Mucosa of gallbladder (tissue), 1 donor: ENCODE measurements at regions not wholly inside any gene's neighbourhood (a gene's known extent, or its start where the extent isn't known, plus 50 kb on each side); places are given as distances from the start of the nearest gene placed in this dataset.
"Not testable (repeated sequence)": the region's sequence is repeated elsewhere in the genome, so short reads cannot be mapped to it uniquely, and the experiment has no call there.

Experiments used
- DNase-seq: peaks from one replicate; pipeline ENCODE4 v3.0.0-alpha.2; 2020; ENCODE audit warnings: low spot score
- donor health status: DM: no; HTN: no; CAD: no.

DNA sequence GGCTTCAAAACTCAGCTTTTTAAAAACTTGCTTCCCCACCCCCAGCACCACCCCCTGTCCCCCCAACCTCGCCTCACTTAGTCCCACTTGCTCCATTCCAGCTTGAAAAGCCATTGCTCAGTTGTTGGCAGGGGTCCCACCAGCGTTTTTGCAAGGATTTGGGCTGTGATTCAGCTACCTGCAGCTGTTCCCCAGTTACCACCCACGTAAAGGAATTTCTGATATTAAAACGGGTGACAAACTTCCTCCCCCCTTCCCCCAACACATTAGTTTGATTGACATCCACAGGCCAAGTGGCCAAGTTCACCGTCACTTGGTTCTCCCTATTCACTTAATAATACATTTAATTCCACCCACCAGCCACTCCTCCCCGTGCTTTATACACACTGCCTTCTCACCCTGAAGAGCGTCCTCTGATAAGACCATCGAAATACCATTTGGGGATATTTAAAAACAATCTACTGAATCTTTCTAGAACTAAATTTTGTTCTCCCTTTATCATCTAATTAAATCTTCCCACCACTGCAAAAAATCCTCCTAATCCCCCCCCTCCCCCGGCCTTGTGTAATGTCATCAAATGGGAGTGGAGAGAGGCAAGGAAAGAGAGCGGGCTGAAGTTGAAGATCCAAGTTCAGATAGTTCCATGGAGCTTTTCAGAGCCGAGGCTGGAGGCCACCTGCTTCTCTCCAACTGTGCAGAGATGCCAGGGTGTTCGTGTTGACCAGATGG is 55.1 kb downstream of the SOX9 start:
- no peak for DNase-seq

DNA sequence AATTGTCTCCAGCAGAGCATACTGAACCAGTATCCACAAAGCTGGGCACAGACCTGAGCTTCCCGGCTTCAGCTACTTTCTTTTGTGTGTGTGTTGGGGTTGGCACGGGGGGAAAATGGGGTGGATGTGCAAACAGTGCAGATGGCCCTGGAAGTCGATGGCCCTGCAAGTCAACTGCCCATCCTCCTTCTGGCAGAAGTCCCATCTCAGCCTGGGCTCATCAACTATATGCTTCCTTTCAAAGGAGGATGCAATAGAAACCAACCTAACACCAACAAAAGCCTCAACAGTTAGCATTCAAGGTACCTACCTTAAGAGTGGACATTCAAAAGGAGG is 55.7 kb downstream of the SOX9 start:
- no peak for DNase-seq

DNA sequence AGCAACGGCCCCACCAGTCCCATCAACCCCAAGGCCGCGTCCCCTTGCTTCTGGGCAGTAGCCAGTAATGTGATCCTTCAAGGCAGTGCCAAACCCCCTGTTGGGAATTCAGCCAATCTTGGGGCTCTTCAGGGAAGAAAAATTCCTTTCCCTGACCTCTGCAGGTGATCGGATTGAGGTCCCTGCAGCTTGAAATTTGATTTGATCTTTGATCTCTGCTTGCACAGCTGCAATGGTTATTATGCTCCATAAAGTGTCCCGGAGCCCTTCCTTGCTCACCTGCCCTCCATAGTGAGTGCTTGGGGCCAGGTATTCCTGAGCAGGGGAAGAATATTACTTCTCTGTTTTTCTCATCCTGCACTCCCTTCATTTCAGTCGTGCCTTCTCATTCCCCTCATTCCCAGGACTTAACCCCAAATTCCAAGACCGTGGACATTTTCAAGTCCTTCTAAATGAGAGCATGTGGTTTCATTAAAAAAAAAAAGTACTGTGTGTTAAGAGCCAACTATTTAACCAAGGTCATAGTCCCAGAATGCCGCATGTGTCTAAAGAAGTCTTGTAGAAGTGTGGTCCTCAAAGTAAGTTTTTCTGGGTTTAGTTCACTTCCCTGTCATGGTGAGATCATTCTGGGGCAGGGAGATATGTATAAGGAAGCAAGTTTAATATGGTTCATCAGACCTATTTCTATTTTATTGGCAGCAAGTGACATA is 56.3 kb downstream of the SOX9 start:
- no peak for DNase-seq

DNA sequence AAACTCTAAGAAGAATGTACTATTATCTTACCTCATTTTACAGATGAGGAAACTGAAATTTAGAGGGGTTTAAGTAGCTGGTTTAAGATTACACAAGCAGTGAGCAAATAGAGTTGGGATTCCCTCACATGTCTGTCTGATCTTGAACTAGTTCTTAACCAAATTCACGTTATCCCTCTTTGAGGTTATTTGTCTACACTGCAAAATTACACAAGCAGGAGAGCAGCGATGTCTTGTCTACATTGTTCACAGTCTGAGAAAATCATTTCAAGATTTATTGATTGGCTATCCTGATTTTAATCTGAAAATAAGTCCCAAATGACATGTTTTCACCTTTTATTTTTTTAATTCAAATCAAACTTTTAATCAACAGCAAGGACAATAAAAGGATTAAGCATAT is 56.9 kb downstream of the SOX9 start:
- no peak for DNase-seq

DNA sequence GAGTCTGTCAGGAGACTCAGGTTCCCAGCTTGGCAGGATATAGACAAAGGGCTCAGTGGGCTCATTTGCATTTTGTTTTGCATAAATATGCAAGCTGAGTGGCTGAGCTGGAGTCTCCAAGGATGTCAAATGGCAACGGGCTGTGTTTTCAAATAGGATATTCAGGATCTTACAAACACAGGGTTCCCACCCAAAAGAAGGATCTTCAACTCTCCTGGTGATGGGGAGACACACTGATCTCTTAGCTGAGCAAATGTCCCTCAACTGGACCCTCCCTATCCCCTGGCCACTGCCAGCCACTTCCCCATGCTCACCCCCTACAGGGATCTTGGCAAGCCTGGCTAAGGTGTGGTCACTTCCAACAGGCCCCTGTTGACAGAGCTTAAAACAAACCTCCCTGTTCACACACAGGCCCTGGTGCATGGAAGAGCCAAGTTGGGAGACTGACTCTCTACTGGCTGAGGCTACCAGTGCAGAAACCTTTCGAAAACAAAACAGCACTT is 61.6 kb downstream of the SOX9 start:
- DNase-seq = peak; percentile 31

DNA sequence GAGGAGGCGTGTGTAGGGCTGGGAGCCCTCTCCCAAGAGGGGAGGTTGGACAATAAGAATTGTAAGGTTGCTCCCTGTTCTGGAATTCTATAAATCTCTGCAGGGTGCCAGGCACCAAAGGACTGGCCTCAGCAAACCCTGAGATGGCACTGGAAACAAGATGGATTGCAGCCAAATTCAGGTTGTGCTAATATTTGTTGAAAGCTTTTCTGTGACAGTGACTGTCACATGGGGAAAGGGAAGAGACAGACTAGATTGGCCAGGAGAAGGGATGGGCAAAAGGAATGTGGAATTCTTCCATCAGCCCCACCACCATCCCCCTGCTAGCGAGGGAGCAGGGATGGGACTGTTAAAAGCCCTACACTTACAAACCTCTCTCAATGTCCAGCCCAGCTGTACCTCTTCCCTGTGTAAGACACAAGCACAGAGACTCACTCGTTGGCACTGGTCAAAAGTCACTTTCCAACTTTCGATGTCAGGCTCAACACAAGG is 62.4 kb downstream of the SOX9 start:
- peak; percentile 79 for DNase-seq

DNA sequence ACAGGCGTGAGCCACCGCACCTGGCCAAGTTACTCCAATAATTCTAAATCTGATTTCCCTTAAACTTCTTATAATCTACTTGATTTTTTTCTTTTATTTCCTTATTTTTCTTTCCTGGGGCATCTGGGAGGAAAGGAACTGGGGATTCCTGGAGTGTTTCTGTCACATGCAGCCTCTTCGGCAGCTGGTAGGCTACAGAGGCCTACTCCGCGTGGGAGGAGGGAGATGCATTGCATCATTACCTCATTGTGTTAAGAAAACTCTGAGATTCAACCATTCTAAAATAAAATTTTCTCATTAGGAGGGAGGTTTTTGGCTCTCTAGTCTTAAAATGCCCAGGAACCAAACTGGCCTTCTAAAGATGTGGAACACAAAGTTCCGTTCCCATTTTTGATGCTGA is 64.0 kb downstream of the SOX9 start:
- no peak for DNase-seq

DNA sequence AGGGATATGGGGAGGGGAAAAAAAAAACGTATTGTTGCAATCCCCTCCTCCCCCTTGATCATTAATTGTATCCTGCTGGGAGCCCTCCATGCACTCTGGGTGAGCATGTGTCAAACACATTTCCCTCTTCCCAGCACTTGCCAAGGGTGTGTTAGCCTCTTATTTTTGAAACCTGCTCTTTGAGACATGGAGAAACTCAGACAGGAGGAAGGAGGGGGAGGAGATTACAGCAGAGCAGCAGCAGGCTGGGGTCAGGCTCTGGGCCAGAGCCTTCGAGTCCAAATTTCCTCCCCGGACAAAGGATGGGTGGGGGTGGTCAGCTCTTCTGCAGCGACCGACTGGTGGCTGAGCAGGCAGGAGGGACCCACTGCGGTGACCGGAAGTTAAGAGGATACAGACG is 64.7 kb downstream of the SOX9 start:
- no peak for DNase-seq

DNA sequence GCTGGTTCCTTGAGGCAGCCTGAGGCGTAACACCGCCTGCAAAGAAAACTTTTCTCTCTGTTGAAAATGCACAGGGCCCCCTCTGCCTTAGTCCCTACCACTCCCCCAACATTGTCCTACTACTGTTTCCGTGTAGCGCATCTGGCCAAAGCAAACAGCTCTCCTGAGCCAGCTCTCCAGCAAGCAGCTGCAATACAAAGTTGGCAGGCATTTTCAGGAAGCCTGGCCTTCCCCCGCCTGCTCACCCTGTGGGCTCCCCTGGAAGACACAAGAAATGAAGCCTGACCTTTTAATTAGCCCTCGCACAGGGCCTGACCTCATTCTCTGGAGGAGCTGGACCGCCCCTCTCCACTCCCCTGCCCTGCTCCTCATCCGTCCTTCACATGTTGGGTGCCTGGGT is 66.7 kb downstream of the SOX9 start:
- peak; percentile 53 for DNase-seq

DNA sequence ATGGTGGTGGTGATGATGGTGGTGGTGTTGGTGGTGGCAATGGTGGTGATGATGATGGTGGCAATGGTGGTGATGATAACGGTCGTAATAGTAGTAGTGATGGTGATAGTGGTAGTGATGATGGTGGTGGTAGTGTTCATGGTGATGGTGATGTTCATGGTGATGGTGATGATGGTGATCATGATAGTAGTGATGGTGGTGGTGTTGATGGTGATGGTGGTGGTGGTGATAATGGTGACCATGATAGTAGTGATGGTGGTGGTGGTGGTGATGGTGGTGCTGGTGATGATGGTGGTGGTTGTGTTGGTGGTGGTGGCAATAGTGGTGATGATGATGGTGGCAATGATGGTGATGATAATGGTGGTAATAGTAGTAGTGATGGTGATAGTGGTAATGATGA is 68.0 kb downstream of the SOX9 start:
- no peak for DNase-seq

DNA sequence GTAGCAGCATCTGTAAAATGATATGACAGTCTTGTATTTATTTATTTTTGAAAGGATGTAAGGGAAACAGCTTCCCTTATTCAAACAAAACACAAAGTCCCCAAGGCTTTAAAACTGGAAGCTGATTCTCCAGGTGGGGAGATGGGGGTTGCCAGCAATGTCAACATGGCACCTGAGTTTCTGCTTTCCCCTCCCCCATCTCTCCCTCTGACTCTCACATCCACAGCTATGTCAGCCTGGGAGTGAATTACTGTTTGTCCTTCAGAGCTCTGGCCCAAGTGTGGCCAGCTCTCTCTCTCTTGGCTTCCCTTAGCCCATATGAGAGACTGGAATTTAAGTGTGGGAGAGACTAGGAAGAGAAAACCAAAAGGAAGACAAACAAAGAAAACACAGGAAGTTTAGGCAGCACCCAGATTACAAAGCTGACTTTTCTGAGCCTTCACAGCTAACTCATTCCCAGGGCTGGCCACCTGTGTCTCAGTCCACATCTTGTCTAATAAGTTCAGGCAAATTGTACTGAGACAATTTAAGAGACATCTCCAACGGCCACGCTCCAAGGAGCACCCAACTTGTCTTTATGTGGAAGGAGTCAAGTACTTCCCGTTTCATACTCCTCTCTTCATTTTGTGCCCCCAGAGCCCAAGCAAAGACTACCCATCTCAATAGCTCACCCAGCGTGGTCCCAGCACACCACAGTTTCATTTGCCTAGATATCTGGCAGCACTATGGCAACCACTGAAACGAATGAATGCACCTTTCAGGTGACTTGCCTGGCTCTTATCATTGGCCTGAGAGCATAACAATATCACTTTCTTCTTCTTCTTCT is 69.2 kb downstream of the SOX9 start:
- no peak for DNase-seq

DNA sequence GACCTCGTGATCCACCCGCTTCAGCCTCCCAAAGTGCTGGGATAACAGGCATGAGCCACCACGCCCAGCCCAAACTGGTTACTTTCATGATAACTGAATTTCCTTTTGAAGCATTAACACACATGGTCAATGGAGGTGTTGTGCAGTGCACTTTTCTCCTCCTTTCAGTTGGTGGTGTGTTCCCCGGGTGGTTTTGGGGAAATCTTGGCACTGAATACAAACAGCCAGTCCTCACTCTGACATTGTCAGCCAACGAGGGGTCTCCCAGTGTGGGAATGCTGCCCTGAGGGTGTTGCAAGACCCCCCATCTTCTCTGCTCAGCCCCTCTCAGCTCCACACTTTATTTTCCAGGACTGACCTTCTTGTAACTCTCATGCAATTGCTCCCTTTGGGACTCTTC is 70.5 kb downstream of the SOX9 start:
- DNase-seq = no peak

DNA sequence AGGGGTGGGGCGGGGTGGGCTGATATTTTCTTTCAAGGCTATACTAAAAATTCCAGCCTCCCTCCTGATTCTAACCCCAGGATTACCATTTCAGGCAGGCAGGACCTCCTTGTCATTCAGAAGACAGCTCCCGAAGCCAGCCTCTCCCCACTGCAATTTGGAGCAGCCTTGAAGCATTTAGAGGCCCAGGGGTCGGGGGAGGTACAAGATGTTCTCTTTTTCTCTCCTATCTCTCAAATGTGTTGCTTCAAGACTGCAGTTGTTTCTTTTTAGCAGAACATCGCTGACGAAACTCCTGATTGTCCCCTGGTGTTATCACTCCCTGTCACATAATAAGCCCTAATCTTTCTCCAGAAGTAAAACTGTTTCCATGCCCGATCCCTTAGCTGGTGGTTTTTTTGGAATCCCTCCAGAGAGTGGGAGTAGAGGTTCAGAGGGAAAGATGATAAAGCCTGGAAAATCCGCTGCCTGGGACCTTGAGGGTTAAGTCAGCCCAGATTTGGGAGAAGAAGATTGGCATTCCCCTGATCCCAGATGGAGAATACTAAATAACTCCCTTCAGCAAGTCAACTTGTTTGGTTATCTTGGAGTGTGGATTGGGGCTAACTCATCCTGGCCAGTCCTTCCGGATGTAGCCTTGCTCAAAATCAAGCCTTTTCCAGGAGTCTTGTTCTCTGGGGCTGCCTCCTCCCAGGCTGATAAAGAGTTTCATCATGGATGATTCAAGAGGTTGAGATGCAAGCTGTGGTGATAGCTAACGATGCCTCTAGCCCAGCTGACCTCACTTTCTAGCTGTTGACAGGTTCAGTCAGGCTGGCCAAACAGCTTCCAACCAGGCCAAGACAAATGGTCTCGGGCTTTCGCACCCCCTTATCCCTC is 71.3 kb downstream of the SOX9 start:
- no peak for DNase-seq

DNA sequence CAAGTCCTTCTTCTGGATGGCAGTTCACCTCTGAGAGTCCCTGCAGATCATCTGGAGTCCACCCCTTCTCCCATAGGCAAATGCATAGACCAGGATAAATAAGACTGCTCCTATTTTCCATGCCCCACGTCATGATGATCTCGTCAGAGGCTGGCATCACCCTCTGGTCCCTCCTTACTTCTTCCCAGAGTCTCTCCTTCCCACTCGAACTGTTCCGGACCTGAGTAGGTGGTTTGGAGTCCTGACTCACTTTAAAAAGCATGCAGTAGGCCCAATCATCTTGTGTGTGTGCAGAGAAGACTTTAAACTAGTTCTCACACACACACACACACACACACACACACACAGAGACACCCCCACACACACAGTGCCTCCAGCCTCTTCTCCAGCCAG is 72.0 kb downstream of the SOX9 start:
- no peak for DNase-seq

DNA sequence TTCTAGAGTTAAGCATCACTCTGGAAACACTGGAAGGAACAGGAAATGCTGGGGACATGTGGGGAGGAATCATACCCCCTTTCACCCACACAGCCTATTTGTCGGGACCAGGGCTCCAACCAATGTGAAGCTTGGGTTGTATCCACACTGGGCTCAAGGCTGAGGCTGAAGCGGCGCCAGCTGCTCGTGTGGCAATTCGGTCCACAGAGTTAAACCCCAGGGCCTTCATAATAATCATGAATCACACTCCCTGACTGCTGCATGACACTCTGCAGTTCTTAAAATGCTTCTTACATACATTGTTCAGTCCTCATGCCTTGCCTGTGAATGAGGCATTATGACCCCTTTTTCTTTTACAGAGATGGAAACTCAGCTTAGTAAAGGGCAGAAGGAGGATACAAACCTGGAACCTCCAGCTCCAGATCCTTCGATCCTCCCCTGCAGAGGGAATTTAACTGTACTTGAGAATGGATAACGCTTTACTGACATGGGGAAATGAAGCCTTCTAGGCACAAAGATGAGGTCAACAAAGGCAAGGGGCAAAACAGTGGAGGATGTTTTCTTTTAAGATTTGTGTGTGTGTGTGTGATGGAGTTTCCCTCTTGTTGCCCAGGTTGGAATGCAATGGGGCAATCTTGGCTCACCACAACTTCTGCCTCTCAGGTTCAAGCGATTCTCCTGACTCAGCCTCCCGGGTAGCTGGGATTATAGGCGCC is 72.7 kb downstream of the SOX9 start:
- DNase-seq = no peak

DNA sequence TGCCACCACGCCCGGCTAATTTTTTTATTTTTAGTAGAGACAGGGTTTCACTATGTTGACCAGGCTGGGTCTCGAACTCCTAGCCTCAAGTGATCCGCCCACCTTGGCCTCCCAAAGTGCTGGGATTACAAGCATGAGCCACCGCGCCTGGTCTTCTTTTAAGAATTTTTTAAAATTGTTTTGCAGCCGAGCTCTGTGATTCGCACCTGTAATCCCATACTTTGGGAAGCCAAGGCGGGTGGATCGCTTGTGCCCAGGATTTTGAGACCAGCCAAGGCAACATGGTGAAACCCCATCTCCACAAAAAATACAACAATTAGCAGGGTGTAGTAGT is 73.3 kb downstream of the SOX9 start:
- DNase-seq = not testable (repeated sequence)

DNA sequence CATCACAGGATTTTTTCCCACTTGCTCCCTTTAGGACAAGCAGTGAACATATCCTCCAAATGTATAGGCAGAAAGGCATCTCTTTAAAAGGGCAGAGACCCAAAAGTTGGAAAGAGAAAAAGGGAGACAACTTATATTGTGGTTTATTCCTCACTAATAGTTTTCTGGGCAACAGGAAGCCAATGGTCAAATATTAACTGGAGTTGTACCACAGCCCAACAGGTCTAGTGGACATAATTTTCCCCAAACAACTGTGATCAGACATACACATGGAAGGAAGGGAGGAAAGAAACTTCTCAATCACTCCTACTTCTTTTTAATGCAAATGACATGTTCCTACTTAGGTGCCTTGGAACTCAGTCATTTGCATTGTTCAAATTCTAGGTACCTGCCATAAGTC is 78.4 kb downstream of the SOX9 start:
- no peak for DNase-seq

DNA sequence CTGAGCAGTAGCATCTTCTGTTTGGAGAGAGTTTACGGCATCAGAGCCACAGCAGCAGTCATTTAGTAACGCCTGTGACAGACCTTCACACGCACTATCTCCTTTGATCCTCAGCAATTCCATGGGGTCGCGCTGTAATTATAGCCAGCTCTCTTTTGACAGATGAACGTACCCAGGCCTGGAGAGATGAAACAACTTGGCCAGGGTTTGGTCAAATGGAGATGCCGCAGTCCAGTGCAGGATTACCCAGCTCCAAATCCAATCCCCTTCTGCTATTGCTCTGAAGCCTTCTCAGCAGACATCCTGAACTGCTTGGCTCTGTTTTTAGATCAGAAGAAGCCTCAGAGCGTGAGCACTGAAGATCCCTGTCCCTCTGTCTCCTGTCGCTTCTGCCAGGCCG is 83.9 kb downstream of the SOX9 start:
- no peak for DNase-seq

DNA sequence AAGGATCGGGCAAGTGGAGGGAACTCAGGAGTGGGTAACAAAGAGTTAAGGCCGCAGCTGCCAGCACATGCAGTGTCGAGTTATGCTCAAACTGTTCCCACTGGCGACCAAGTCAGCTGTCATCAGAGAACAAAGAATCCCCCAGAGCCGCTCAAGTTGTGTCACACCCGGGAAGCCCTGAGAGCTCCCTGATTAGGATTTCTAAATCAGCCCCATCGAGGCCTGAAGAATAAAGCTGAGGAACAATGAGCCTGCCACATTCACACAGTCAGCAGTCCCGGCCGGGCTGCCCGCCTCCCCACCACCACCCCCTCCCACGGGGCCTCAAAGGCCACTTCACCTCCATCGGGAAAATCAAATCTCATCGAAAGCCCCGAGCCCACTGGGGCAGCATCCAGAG is 84.5 kb downstream of the SOX9 start:
- DNase-seq = no peak

DNA sequence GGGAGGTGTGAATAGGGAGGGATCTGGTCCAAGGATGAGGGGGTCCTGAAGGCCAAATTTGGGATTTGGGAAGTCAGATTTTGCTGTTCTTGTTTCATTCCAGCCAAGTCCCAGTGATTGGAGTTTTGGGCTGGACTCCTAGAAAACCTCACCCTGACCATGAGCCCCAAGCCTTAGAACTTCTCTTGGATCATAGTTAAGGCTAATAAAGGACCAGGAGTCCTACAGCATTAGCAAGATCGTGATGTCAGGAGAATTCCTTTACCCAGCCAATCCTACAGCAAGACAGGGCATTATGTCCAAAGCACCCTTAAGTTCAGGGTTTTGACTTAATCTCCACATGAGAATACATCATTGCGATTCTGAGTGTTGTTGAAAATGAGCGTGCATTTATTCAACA is 85.0 kb downstream of the SOX9 start:
- no peak for DNase-seq

DNA sequence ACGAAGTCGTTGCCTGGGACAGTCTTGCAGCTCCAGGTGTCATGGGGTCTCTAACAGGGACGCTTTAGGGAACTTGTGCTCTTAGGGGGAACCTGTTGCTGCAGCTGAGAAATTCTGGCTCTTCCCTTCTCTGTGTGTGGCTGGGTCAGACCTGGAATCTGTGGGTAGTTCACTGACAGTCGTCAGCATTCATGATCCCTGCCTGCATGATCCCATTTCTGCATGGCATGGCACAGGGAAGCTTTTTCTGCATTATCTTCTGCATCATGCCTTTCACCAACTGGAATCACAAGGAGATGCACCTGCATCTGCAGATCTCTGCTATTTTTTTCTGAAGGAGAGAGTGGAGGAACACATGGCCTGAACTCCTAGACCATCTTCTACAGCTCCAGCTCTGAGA is 85.6 kb downstream of the SOX9 start:
- no peak for DNase-seq
